Lower leg skin (tissue), 4 donors: ENCODE measurements at regions not wholly inside any gene's neighbourhood (a gene's known extent, or its start where the extent isn't known, plus 50 kb on each side); places are given as distances from the start of the nearest gene placed in this dataset.

ENCODE experiments used
- DNase-seq, 2 donors: peaks; one replicate each; pipeline ENCODE4 v3.0.0-alpha.2; 2019; ENCODE audit warnings: low spot score in 2 of 2
- H3K4me3 ChIP-seq: fragments of 200-600 bp; sonication (generic); 2 replicates; pipeline ENCODE4 v1.5.1; 2017; ENCODE audit warnings: mild to moderate bottlenecking, low read depth; ENCODE audit not compliant: poor library complexity, severe bottlenecking
- POLR2A ChIP-seq, 2 donors: fragments of 450-650 bp; IDR thresholded peaks; one replicate each; pipeline ENCODE4 v1.6.1; 2016 to 2017; ENCODE audit warnings: antibody characterized with exemption in 2 of 2, mild to moderate bottlenecking in 1 of 2, moderate library complexity in 1 of 2
- WGBS, 2 donors: methylation state at CpG; one replicate each; pipeline ENCODE4 v1.1.5; 2018; 5-methylcytosine and 5-hydroxymethylcytosine counted together
- intact Hi-C: fragments of 100-400 bp; cut with DNase I; formaldehyde crosslinking; loops from one replicate; pipeline ENCODE4 v1.15.0; 2023; ENCODE audit warnings: low total_unique reads
- TF ChIP-seq, protein P1 (sequence below), 3 donors: fragments of 450-650 bp; IDR thresholded peaks; one replicate each; pipeline ENCODE4 v1.5.1; 2016; ENCODE audit warnings: antibody characterized with exemption in 3 of 3, mild to moderate bottlenecking in 3 of 3, moderate library complexity in 2 of 3

- DNase-seq: peak in 1 of 2 donors; percentile 69
- intact Hi-C loops: loop anchor here (5.0 to 10.0 kb wide), 2 partner anchors 671 to 819 kb away; no protein-coding TSS in a partner anchor
- 72 to 74% methylated on average over 17 to 18 of the region's 18 CpGs for WGBS, 2 donors
- TF ChIP-seq, protein P1, sequence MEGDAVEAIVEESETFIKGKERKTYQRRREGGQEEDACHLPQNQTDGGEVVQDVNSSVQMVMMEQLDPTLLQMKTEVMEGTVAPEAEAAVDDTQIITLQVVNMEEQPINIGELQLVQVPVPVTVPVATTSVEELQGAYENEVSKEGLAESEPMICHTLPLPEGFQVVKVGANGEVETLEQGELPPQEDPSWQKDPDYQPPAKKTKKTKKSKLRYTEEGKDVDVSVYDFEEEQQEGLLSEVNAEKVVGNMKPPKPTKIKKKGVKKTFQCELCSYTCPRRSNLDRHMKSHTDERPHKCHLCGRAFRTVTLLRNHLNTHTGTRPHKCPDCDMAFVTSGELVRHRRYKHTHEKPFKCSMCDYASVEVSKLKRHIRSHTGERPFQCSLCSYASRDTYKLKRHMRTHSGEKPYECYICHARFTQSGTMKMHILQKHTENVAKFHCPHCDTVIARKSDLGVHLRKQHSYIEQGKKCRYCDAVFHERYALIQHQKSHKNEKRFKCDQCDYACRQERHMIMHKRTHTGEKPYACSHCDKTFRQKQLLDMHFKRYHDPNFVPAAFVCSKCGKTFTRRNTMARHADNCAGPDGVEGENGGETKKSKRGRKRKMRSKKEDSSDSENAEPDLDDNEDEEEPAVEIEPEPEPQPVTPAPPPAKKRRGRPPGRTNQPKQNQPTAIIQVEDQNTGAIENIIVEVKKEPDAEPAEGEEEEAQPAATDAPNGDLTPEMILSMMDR (IDR thresholded peaks at IDR 0.05): no peak
- TF ChIP-seq POLR2A (IDR thresholded peaks at IDR 0.05): no peak
- H3K4me3 ChIP-seq: no peak overlapping the region
Measured at GRCh38 chr9:126225611-126226609, 100.7 kb upstream of the MVB12B start.

DNA sequence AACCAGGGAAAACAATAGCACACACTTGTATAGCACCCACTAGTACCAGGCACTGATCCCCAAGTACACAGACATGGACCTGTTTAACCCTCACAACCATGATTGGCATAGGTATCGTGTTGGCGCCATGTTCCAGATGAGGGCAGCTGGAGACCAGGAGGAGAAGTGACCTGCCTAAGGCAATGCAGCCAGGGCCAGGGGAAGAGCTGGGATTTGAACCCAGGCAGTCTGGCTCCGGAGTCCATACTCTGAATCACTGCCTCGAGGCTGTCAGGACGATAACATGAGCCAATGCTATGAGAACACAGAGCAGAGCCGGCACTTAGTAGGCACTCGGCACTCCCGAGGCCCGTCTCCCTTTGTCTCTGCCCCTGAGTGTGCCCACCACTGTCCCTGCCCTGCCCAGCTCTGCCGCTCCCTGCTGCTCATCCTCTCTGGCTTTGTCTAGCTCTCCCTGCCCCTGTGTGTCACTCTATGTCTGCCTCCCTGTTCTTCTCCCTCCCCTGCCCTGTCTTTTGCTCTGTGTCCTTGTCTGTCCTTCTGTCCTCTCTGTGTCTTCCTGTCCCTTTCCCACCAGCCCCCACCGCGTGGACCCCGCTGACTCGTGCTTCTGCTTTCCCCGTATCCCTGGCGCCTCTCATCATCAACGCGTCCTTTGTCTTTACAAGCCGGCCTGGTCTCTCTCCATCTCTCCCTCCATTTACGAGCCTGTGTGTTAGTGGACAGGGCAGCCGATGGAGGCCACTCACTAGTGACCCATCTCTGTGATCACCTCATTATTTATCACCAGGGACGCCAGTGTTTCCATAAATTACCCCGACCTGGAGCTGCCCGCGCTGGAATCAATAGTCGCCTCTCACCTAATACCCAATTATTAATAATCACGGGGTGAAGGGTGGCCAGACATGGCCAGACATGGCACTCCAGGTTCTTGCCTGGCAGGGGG is 99.4 kb upstream of the MVB12B start:
- 70 to 71% methylated on average over 27 of the region's 27 CpGs for WGBS, 2 donors
- no peak overlapping the region for H3K4me3 ChIP-seq
- TF ChIP-seq, protein P1 (IDR thresholded peaks at IDR 0.05): no peak
- no peak for TF ChIP-seq POLR2A (IDR thresholded peaks at IDR 0.05)
- DNase-seq: peak in 1 of 2 donors; percentile 77
- intact Hi-C loops: loop anchor here (5.0 to 10.0 kb wide), 2 partner anchors 672 to 820 kb away; no protein-coding TSS in a partner anchor

GRCh38 chr9:126228111-126228780 is 98.4 kb upstream of the MVB12B start:
- WGBS, 2 donors: 81 to 85% methylated on average over 14 of the region's 14 CpGs
- no peak overlapping the region for H3K4me3 ChIP-seq
- intact Hi-C loops: loop anchor here (5.0 to 10.0 kb wide), 2 partner anchors 673 to 821 kb away; no protein-coding TSS in a partner anchor
- TF ChIP-seq, protein P1 (IDR thresholded peaks at IDR 0.05): no peak
- no peak for TF ChIP-seq POLR2A (IDR thresholded peaks at IDR 0.05)
- DNase-seq: peak in 1 of 2 donors; percentile 76

DNA sequence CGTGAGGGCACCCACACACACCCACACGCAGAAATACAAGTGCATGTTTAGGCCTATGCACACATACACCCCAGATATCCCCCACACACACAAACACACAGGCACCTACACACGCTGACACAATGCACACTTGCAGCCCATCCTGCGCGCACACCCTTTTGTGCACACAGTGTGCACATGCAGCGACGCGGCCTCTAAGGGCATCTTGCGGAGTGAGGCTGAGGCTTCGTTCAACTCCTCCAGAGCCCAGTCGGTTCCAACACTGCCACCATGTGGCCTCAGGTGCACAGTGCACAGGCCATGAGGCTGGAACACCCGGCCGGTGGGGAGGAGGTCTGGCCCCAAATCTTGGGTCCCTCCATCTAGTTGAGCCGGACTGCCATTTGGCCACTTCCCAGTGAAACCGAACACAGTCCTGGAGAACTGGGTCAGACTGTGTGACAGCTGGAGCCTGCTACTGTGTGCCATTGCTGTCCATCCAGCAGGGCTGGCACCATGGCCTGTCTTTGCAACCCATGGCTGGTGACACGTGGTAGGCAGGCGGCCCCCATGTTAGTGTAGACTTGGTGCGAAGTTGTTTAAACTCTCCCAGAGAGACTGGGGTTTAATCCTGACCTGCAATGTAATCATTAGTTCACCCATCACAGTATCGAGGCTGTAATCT is 97.7 kb upstream of the MVB12B start:
- intact Hi-C loops: loop anchor here (5.0 to 10.0 kb wide), 2 partner anchors 674 to 822 kb away; no protein-coding TSS in a partner anchor
- TF ChIP-seq, protein P1 (IDR thresholded peaks at IDR 0.05): peak in 1 of 3 donors; percentile 81
- TF ChIP-seq POLR2A (IDR thresholded peaks at IDR 0.05): no peak
- DNase-seq: peak; percentile 59 to 92
- WGBS, 2 donors: 24 to 27% methylated on average over 18 to 19 of the region's 19 CpGs
- no peak overlapping the region for H3K4me3 ChIP-seq
